HG03060 (cell line): ENCODE measurements at regions not wholly inside any gene's neighbourhood (a gene's known extent, or its start where the extent isn't known, plus 50 kb on each side); places are given as distances from the start of the nearest gene placed in this dataset.
"Not testable (repeated sequence)": the region's sequence is repeated elsewhere in the genome, so short reads cannot be mapped to it uniquely, and the experiment has no call there.

Experiments used
- ATAC-seq: cut with Tn5 transposase; IDR thresholded peaks from one replicate; pipeline ENCODE4 v1.9.1; 2021; ENCODE audit warnings: low read depth, moderate number of reproducible peaks; ENCODE audit not compliant: unreplicated experiment

GRCh38 chr6:168866534-168866933 is 387.1 kb downstream of the THBS2 start:
- no peak for ATAC-seq

- ATAC-seq = no peak
These were observed 388.1 kb downstream of the THBS2 start for GRCh38 chr6:168865522-168865921.

GRCh38 chr6:168864541-168865460 is 388.8 kb downstream of the THBS2 start:
- no peak for ATAC-seq

GRCh38 chr6:168863467-168863866 is 390.2 kb downstream of the THBS2 start:
- ATAC-seq = no peak

- no peak for ATAC-seq
These were observed 391.2 kb downstream of the THBS2 start for GRCh38 chr6:168862346-168862980.

- no peak for ATAC-seq
These were observed 392.7 kb downstream of the THBS2 start for GRCh38 chr6:168860987-168861386.

- no peak for ATAC-seq
These were observed 393.3 kb downstream of the THBS2 start for GRCh38 chr6:168860341-168860740.

- ATAC-seq = no peak
These were observed 394.7 kb downstream of the THBS2 start for GRCh38 chr6:168858926-168859325.

- no peak for ATAC-seq
These were observed 396.7 kb downstream of the THBS2 start for GRCh38 chr6:168856914-168857313.

GRCh38 chr6:168852376-168852884 is 401.2 kb downstream of the THBS2 start:
- ATAC-seq = no peak

- ATAC-seq = no peak
These were observed 401.9 kb downstream of the THBS2 start for GRCh38 chr6:168851460-168852375.

GRCh38 chr6:168850027-168850736 is 403.5 kb downstream of the THBS2 start:
- ATAC-seq = not testable (repeated sequence)

- no peak for ATAC-seq
These were observed 404.2 kb downstream of the THBS2 start for GRCh38 chr6:168849459-168849858.

GRCh38 chr6:168848797-168849196 is 404.8 kb downstream of the THBS2 start:
- ATAC-seq = no peak

- no peak for ATAC-seq
These were observed 404.0 kb downstream of the SMOC2 start for GRCh38 chr6:168844821-168845609.

- ATAC-seq = not testable (repeated sequence)
These were observed 401.7 kb downstream of the SMOC2 start for GRCh38 chr6:168842632-168843212.

- ATAC-seq = no peak
These were observed 400.8 kb downstream of the SMOC2 start for GRCh38 chr6:168841609-168842278.

- not testable (repeated sequence) for ATAC-seq
These were observed 399.9 kb downstream of the SMOC2 start for GRCh38 chr6:168840932-168841331.
